ENCODE measurements at regions not wholly inside any gene's neighbourhood (a gene's known extent, or its start where the extent isn't known, plus 50 kb on each side); places are given as distances from the start of the nearest gene placed in this dataset.

DNA sequence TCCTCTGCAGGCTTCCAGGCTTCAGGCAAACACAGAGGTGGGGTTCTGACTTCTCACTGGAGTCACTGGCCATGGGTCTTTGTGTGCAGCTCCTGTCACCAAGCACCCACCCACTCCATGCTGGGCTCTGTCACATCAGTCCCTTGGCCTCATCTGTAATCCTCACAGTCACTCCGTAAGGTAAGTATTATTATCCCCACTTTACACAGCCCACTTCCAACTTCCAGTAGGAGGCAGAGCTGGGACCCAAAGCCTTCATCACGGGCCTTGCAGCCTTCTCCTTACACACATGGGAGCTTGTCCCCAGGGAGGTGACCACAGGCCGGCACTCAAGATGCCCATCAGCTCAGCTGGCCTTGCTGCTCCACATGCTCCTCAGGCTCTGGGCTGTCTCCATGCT, 266.7 kb upstream of the B3GAT1 start:
- no peak for TF ChIP-seq POLR2A (IDR thresholded peaks at IDR 0.05)
- TF ChIP-seq EP300 (IDR thresholded peaks at IDR 0.05), result no peak
- TF ChIP-seq CTCF (IDR thresholded peaks at IDR 0.05), result no peak
- TF ChIP-seq POLR2AphosphoS5 (IDR thresholded peaks at IDR 0.05), result no peak

Measured in sigmoid colon (tissue), 4 donors.